ENCODE measurements at regions not wholly inside any gene's neighbourhood (a gene's known extent, or its start where the extent isn't known, plus 50 kb on each side); places are given as distances from the start of the nearest gene placed in this dataset.

- no peak overlapping the region for H3K4me3 Mint-ChIP-seq (ENCODE audit: unreplicated experiment)
- peaks cover 62% of the 10 kb centered on the region for H3K27me3 Mint-ChIP-seq (ENCODE audit: unreplicated experiment)
- no peak overlapping the region for H3K27ac Mint-ChIP-seq (ENCODE audit: unreplicated experiment)
- no peak for DNase-seq (ENCODE audit: extremely low spot score, unreplicated experiment)
- H3K9me3 Mint-ChIP-seq (ENCODE audit: unreplicated experiment), result peaks cover 5% of the 10 kb centered on the region
- peaks cover 2% of the 10 kb centered on the region for H3K36me3 Mint-ChIP-seq (ENCODE audit: unreplicated experiment)
- no peaks in the 10 kb centered on the region for H3K4me1 Mint-ChIP-seq (ENCODE audit: unreplicated experiment)
- no peak for TF ChIP-seq CTCF (IDR thresholded peaks at IDR 0.05)
These were observed 88.7 kb upstream of the EPHB3 start for GRCh38 chr3:184472723-184473428.

- no peak for TF ChIP-seq CTCF (IDR thresholded peaks at IDR 0.05)
- Mint-ChIP-seq H3K36me3 (ENCODE audit: unreplicated experiment) (peaks cover 2% of the 10 kb centered on the region), H3K27ac (ENCODE audit: unreplicated experiment) (no peak overlapping the region), H3K4me3 (ENCODE audit: unreplicated experiment) (no peak overlapping the region), H3K9me3 (ENCODE audit: unreplicated experiment) (peaks cover 5% of the 10 kb centered on the region), H3K4me1 (ENCODE audit: unreplicated experiment) (no peaks in the 10 kb centered on the region), H3K27me3 (ENCODE audit: unreplicated experiment) (peaks cover 69% of the 10 kb centered on the region)
- DNase-seq (ENCODE audit: extremely low spot score, unreplicated experiment), result no peak
These were observed 86.7 kb upstream of the EPHB3 start for GRCh38 chr3:184474897-184475296.

- Mint-ChIP-seq H3K27me3 (ENCODE audit: unreplicated experiment) (peaks cover 55% of the 10 kb centered on the region), H3K4me3 (ENCODE audit: unreplicated experiment) (no peak overlapping the region), H3K4me1 (ENCODE audit: unreplicated experiment) (no peaks in the 10 kb centered on the region), H3K27ac (ENCODE audit: unreplicated experiment) (no peak overlapping the region), H3K9me3 (ENCODE audit: unreplicated experiment) (peaks cover 5% of the 10 kb centered on the region), H3K36me3 (ENCODE audit: unreplicated experiment) (peaks cover 2% of the 10 kb centered on the region)
- DNase-seq (ENCODE audit: extremely low spot score, unreplicated experiment), result no peak
- TF ChIP-seq CTCF (IDR thresholded peaks at IDR 0.05), result no peak
These were observed 83.6 kb upstream of the EPHB3 start for GRCh38 chr3:184477940-184478339.

GRCh38 chr3:184479426-184480126, 82.0 kb upstream of the EPHB3 start:
- Mint-ChIP-seq H3K27me3 (ENCODE audit: unreplicated experiment) (peaks cover 44% of the 10 kb centered on the region), H3K4me1 (ENCODE audit: unreplicated experiment) (no peaks in the 10 kb centered on the region), H3K27ac (ENCODE audit: unreplicated experiment) (no peak overlapping the region), H3K9me3 (ENCODE audit: unreplicated experiment) (peaks cover 5% of the 10 kb centered on the region), H3K4me3 (ENCODE audit: unreplicated experiment) (no peak overlapping the region), H3K36me3 (ENCODE audit: unreplicated experiment) (peaks cover 2% of the 10 kb centered on the region)
- TF ChIP-seq CTCF (IDR thresholded peaks at IDR 0.05), result no peak
- DNase-seq (ENCODE audit: extremely low spot score, unreplicated experiment), result no peak

- TF ChIP-seq CTCF (IDR thresholded peaks at IDR 0.05), result no peak
- DNase-seq (ENCODE audit: extremely low spot score, unreplicated experiment), result peak; percentile 73
- Mint-ChIP-seq H3K36me3 (ENCODE audit: unreplicated experiment) (peaks cover under 1% of the 10 kb centered on the region), H3K4me3 (ENCODE audit: unreplicated experiment) (no peak overlapping the region), H3K27ac (ENCODE audit: unreplicated experiment) (no peak overlapping the region), H3K27me3 (ENCODE audit: unreplicated experiment) (peaks cover 44% of the 10 kb centered on the region), H3K4me1 (ENCODE audit: unreplicated experiment) (no peaks in the 10 kb centered on the region), H3K9me3 (ENCODE audit: unreplicated experiment) (peaks cover under 1% of the 10 kb centered on the region)
These were observed 80.8 kb upstream of the EPHB3 start for GRCh38 chr3:184480831-184481230.

All from osteocyte (in vitro differentiated cells).